ENCODE measurements at regions not wholly inside any gene's neighbourhood (a gene's known extent, or its start where the extent isn't known, plus 50 kb on each side); places are given as distances from the start of the nearest gene placed in this dataset.

DNA sequence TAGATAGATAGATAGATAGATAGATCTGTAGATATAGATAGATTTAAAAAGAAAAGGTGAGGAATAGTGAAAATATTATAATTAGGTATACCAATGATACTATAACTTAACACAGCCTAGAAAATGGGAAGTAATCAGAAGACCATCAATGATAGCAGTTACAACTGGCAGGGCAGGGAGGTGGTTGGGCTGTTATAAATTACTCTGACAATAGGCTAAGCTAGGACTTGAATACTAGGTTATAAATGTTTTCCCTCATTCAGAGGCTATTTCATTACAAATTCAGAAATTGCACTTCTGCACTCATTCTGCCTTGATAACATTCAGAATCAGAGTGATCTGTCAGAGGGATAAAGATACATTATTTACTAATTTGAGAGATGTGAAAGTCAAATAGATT is 273.4 kb upstream of the PLD5 start:
- H3K9me3 ChIP-seq: no peaks in the 10 kb centered on the region
- H3K4me3 ChIP-seq: no peak overlapping the region
- H3K4me1 ChIP-seq: no peaks in the 10 kb centered on the region
- intact Hi-C loops (cut with DNase I; ENCODE audit: low total_unique reads): no loop called here
- no peaks in the 10 kb centered on the region for H3K27me3 ChIP-seq
- no peak overlapping the region for H3K27ac ChIP-seq
- TF ChIP-seq, protein P1, sequence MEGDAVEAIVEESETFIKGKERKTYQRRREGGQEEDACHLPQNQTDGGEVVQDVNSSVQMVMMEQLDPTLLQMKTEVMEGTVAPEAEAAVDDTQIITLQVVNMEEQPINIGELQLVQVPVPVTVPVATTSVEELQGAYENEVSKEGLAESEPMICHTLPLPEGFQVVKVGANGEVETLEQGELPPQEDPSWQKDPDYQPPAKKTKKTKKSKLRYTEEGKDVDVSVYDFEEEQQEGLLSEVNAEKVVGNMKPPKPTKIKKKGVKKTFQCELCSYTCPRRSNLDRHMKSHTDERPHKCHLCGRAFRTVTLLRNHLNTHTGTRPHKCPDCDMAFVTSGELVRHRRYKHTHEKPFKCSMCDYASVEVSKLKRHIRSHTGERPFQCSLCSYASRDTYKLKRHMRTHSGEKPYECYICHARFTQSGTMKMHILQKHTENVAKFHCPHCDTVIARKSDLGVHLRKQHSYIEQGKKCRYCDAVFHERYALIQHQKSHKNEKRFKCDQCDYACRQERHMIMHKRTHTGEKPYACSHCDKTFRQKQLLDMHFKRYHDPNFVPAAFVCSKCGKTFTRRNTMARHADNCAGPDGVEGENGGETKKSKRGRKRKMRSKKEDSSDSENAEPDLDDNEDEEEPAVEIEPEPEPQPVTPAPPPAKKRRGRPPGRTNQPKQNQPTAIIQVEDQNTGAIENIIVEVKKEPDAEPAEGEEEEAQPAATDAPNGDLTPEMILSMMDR (IDR thresholded peaks at IDR 0.05): no peak
- TF ChIP-seq POLR2AphosphoS5 (IDR thresholded peaks at IDR 0.05) (no peak), POLR2A (IDR thresholded peaks at IDR 0.05) (no peak)
- H3K36me3 ChIP-seq: no peaks in the 10 kb centered on the region
- DNase-seq (ENCODE audit: low spot score in 2 of 2): no peak

DNA sequence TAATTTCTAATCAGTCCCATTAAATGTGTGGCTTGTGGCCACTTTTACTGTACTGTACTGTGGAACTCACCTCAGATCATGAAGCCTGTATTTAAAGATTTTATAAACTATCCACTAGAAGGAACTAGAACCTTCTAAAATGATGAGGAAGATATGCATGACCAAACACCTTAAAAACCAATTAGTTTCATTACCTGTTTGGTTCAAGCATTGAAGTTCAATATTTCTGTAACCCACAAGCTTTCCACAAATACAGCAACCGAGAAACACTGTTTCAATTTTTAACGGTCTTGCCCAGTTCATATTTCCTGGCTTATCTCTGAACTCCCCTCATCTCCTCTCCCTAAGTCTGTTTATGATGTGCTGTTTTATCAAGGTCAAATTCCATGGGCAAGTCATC is 264.3 kb upstream of the PLD5 start:
- intact Hi-C loops (cut with DNase I; ENCODE audit: low total_unique reads): no loop called here
- Histone ChIP-seq H3K27me3 (no peaks in the 10 kb centered on the region), H3K27ac (no peak overlapping the region), H3K4me1 (no peaks in the 10 kb centered on the region), H3K4me3 (no peak overlapping the region), H3K9me3 (no peaks in the 10 kb centered on the region), H3K36me3 (no peaks in the 10 kb centered on the region)
- no peak for DNase-seq (ENCODE audit: low spot score in 2 of 2)
- TF ChIP-seq POLR2A (IDR thresholded peaks at IDR 0.05): no peak
- TF ChIP-seq, protein P1 (IDR thresholded peaks at IDR 0.05): no peak
- no peak for TF ChIP-seq POLR2AphosphoS5 (IDR thresholded peaks at IDR 0.05)

DNA sequence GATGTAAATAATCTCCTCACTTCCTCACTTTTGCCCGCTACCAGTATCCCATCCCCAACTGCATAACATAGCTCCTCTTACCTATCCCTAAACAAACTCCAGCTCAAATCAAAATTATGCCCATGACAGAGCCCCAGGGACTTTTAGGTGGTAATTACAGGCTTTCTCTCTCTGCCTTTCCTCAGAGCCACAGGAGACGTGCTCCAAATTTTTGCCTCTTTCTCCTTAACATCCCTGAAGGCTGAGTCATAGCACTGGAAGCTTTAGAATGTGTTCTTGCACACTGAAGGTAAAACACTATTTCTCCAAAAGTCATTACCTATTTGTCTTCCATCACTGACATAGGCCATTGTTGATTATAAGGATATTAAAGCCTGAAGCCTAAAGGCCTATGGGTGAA is 263.5 kb upstream of the PLD5 start:
- Histone ChIP-seq H3K36me3 (no peaks in the 10 kb centered on the region), H3K27me3 (no peaks in the 10 kb centered on the region), H3K9me3 (no peaks in the 10 kb centered on the region), H3K4me3 (no peak overlapping the region), H3K27ac (no peak overlapping the region), H3K4me1 (no peaks in the 10 kb centered on the region)
- no peak for DNase-seq (ENCODE audit: low spot score in 2 of 2)
- intact Hi-C loops (cut with DNase I; ENCODE audit: low total_unique reads): no loop called here
- TF ChIP-seq POLR2A (IDR thresholded peaks at IDR 0.05): no peak
- TF ChIP-seq, protein P1 (IDR thresholded peaks at IDR 0.05): no peak
- TF ChIP-seq POLR2AphosphoS5 (IDR thresholded peaks at IDR 0.05): no peak

DNA sequence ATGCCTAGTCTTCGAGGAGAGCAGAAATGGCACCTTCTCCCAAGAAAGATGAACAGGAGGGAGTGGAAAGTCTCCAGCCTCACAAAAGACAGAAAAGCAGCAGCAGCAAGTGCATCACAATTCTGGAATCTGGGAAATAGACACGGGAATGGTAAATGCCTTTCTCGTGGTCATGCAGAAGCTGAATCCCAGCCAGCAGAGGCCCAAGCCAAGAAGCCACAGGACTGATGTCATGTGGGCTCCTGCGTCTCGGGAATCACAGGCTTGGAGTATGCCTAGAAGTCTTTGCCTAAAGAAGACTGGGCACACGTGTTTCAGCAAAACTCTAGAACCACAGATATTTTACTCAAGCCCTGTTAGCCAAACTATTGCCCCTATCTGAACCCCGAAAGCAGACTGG is 260.3 kb upstream of the PLD5 start:
- intact Hi-C loops (cut with DNase I; ENCODE audit: low total_unique reads): no loop called here
- H3K36me3 ChIP-seq: no peaks in the 10 kb centered on the region
- no peak overlapping the region for H3K27ac ChIP-seq
- H3K9me3 ChIP-seq: no peaks in the 10 kb centered on the region
- DNase-seq (ENCODE audit: low spot score in 2 of 2): peak in 1 of 2 donors; percentile 32
- no peaks in the 10 kb centered on the region for H3K27me3 ChIP-seq
- H3K4me3 ChIP-seq: no peak overlapping the region
- TF ChIP-seq, protein P1 (IDR thresholded peaks at IDR 0.05): no peak
- TF ChIP-seq POLR2AphosphoS5 (IDR thresholded peaks at IDR 0.05) (no peak), POLR2A (IDR thresholded peaks at IDR 0.05) (no peak)
- no peaks in the 10 kb centered on the region for H3K4me1 ChIP-seq

DNA sequence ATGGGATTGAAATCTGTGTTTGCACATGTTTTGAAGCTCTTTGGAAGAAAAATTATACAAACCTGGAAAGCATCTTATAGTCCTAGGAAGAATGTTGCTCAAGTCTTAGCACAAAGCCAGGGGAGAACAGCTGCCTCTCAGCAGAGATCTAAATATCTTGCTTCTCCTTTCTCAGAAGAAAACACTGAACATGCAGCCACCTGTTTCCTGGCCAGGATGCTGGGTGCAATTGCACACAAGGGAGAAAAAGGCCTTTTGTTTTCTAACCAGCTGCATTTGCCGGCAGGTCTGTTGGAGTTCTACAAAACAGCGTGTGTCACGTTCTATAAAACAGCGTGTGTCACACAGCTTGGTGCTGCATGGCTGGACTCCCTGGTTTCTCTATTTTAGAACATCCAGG is 259.6 kb upstream of the PLD5 start:
- Histone ChIP-seq H3K36me3 (no peaks in the 10 kb centered on the region), H3K4me3 (no peak overlapping the region), H3K27me3 (no peaks in the 10 kb centered on the region), H3K9me3 (no peaks in the 10 kb centered on the region), H3K4me1 (no peaks in the 10 kb centered on the region), H3K27ac (no peak overlapping the region)
- no peak for DNase-seq (ENCODE audit: low spot score in 2 of 2)
- intact Hi-C loops (cut with DNase I; ENCODE audit: low total_unique reads): no loop called here
- TF ChIP-seq POLR2AphosphoS5 (IDR thresholded peaks at IDR 0.05) (no peak), POLR2A (IDR thresholded peaks at IDR 0.05) (no peak)
- TF ChIP-seq, protein P1 (IDR thresholded peaks at IDR 0.05): no peak

All from breast epithelium (tissue), 4 donors.